VCaP (cell line): ENCODE measurements at regions not wholly inside any gene's neighbourhood (a gene's known extent, or its start where the extent isn't known, plus 50 kb on each side); places are given as distances from the start of the nearest gene placed in this dataset.

Experiments used
- H3K27ac ChIP-seq: fragments of 450-650 bp; 2 replicates; pipeline ENCODE4 v1.5.1; 2017
- TF ChIP-seq, protein P1 (sequence below): fragments of 450-650 bp; conservative IDR thresholded peaks from 2 replicates; pipeline ENCODE4 v1.5.1; 2017; ENCODE audit warnings: mild to moderate bottlenecking, moderate library complexity

GRCh38 chr3:36305929-36306520, 74.3 kb upstream of the STAC start:
- no peak overlapping the region for H3K27ac ChIP-seq
- TF ChIP-seq, protein P1, sequence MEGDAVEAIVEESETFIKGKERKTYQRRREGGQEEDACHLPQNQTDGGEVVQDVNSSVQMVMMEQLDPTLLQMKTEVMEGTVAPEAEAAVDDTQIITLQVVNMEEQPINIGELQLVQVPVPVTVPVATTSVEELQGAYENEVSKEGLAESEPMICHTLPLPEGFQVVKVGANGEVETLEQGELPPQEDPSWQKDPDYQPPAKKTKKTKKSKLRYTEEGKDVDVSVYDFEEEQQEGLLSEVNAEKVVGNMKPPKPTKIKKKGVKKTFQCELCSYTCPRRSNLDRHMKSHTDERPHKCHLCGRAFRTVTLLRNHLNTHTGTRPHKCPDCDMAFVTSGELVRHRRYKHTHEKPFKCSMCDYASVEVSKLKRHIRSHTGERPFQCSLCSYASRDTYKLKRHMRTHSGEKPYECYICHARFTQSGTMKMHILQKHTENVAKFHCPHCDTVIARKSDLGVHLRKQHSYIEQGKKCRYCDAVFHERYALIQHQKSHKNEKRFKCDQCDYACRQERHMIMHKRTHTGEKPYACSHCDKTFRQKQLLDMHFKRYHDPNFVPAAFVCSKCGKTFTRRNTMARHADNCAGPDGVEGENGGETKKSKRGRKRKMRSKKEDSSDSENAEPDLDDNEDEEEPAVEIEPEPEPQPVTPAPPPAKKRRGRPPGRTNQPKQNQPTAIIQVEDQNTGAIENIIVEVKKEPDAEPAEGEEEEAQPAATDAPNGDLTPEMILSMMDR, result no peak

- H3K27ac ChIP-seq, result no peak overlapping the region
- TF ChIP-seq, protein P1, result no peak
These were observed 71.2 kb upstream of the STAC start for GRCh38 chr3:36309092-36309491.

DNA sequence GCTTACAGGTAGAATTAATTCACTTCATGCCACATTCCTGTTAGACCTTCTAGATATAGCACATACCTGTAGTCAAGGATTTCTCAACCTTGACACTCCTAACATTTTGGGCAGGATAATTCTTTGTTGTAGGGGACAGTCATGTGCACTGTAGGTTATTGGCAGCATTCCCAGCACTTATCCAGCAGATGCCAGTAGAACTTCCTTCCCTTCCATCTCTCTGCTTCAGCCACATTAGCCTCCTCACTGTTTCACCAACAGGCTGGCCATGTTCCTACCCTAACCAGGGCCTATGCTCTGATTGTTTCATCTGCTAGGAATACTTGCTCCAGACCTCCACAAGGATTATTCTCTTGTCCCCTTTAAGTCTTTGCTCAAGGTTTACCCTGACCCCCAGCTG, 68.0 kb upstream of the STAC start:
- TF ChIP-seq, protein P1, result no peak
- H3K27ac ChIP-seq, result no peak overlapping the region

DNA sequence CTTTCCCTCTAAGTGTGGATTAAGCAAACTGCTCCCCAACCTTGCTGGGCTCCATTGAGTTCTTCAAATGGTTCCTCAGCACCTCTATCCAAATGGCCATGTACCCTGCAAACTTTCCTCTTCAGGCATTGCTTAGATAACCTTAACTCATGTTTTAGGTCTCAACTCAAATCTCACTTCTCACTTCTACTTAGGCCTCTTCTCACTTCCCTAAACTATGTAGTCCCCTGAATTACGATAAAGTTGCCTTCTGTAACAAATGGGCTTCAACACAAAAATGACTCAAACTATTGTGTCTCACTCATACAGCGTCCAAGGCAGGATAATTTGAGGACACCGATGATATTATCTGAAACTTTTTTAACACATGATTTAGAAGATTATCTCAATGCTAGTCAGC, 62.4 kb upstream of the STAC start:
- H3K27ac ChIP-seq, result no peak overlapping the region
- TF ChIP-seq, protein P1, result no peak

GRCh38 chr3:36318621-36319200, 61.6 kb upstream of the STAC start:
- no peak overlapping the region for H3K27ac ChIP-seq
- TF ChIP-seq, protein P1, result no peak

DNA sequence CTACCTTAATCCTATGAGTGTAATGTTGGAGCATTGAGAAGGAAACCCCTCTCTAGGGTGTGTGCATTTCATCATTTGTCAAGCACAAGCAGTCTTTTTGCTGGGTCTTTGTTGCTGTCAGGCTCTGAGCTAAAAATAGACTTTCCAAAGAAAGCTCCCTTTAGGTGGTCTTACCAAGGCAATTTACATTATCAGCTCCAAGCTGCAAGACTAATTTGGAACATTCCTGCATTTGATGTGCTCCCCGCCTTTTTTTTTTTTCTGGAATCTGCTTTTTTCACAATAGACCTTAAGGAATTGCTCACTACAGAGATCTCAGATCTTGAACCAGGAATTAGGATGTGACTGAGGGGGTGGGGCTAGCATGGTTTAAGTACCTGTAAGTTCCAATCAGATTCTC, 60.6 kb upstream of the STAC start:
- H3K27ac ChIP-seq, result no peak overlapping the region
- TF ChIP-seq, protein P1, result no peak
